ENCODE measurements at regions not wholly inside any gene's neighbourhood (a gene's known extent, or its start where the extent isn't known, plus 50 kb on each side); places are given as distances from the start of the nearest gene placed in this dataset.
"Not testable (repeated sequence)": the region's sequence is repeated elsewhere in the genome, so short reads cannot be mapped to it uniquely, and the experiment has no call there.

DNA sequence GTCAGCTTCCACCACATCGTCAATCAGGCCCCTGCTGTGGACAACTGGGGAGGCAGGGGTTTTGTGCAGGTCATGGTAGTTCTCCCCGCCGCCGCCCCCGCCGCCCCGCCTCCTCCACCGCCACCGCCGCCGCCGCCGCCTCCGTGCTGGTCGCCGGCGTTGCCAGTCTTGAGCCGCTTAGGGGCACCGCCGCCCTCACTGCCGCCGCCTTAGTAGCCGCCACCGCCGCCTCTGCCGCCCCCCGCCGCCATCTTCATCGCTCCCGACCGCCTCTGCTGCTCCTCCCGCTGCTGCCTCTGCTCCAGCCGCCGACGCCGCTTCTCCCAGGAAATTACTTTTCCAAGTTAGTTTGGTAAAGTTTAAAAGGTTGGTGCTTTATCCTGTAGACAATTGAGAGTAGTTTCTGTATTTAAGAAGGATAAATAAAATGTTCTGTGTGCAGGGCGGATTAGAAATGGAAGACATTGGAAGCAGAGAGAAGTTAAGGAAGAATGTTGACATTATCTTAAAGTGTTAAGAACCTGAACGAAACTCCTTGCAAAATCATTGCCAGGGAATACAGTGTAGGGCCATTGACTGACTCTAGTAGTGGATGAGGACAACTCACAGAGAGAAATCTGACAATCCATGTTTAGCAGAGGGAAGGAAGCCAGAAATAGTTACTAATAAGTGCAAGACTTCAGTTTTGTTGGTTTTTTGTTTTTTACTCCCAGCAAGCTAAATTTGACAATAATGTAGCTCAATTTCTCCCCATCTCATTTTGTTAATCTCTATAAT lies 53.0 kb upstream of the GOLGA8A start:
- H3K9ac ChIP-seq (ENCODE audit: low read depth, low read length), result no peak overlapping the region
- no peaks in the 10 kb centered on the region for H3K4me1 ChIP-seq (ENCODE audit: insufficient read depth, low read length)
- H3K9me3 ChIP-seq (ENCODE audit: control insufficient read depth, insufficient read depth, low read length), result no peaks in the 10 kb centered on the region
- H3K36me3 ChIP-seq (ENCODE audit: insufficient read depth, low read length), result no peaks in the 10 kb centered on the region

DNA sequence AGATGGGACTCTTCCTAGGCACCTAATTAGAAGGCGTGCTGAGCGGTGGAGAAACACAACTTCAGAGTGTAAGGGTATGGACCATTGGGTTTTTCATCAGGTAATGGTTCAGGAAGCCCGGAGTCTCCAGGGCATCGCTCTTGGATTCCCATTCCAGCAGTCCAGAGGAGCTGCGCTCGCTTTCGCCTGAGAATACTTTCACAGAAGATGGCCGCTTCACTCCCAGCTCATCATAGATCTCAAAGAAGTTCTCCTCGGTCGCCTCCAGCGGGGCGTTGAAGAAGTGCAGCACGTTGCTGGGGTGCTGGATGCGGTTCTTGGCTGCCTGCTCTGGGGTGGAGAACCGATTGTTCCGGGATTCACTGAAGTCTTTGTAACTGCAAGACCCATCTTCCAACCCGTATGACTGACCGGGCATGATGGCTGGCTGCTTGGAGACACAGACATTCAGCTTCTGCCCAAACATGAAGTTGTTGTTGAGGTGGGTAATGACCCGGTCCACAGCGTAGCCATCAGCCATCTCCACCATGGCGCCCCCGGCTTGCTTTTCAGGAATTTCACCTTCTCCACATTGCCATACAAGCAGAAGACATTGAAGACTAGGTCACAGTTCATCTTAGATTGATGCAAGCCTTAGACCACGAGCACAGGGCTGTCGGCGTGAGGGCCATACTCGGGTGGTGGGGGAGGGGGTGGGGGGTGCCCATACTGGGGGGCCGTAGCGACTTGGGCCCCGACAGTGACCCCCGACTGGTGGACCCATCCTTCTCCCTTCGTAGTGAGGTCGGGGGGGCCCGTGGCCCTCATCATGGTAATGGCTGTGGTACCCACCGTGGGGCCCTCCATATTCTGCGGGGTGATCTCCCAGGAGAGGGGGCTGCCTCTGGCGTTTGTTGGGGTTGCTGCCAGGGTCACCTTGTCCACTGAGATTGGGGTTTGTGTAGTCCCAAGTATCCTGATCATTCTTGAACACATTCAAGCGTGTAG lies 51.7 kb upstream of the GOLGA8A start:
- not testable (repeated sequence) for H3K4me1 ChIP-seq (ENCODE audit: insufficient read depth, low read length); H3K36me3 ChIP-seq (ENCODE audit: insufficient read depth, low read length); H3K9me3 ChIP-seq (ENCODE audit: control insufficient read depth, insufficient read depth, low read length); H3K9ac ChIP-seq (ENCODE audit: low read depth, low read length)
